ENCODE measurements at regions not wholly inside any gene's neighbourhood (a gene's known extent, or its start where the extent isn't known, plus 50 kb on each side); places are given as distances from the start of the nearest gene placed in this dataset.
"Not testable (repeated sequence)": the region's sequence is repeated elsewhere in the genome, so short reads cannot be mapped to it uniquely, and the experiment has no call there.

DNA sequence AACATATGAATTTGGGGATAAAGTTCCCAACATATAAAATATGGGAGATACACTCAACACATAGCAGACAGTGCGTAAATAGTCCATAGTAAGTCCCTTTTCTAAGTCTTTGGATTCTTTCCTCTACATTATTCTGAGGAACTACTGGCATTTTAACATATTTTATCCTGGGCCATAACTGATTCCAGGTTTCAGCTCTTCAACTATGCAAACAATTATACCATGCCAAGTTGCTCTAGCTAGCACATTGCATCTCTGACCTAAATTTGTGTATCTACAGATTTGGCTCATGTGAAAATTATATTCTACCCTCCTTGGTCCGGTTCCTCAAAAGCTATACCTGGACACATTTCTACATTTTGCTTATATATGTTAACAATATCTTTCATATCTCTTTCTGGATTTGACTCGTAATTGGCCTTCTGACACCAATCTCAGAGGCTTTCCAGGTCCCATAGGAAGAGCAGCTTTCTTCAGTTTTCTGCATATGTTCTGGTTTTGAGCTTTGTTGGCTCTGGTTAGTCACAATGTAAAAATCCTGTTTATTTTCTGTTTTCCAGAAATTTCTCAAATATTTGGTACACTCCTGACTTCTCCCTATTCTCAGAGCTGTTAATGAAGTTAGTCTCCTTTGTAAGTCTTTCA is 305.4 kb downstream of the BMP4 start:
- DNase-seq: no peak

DNA sequence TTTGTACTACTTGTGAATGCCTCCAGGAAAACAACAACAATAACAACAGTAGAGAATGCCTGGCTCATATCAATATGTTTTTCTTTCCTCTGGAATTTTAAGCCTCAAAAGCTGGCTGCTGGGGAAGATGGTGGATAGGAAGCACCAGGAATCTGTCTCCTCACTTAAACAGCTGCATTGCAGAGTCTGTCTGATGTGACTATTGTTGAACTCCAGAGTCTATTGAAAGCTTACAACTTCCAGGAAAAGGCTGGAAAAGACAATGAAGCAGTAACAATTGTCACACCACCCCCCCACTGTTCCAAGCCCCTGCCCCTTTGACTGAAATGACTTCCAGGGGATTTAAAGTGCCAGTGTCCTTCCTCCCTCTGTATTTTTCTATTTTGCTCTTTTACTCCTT is 309.7 kb downstream of the BMP4 start:
- peak; percentile 50 for DNase-seq

DNA sequence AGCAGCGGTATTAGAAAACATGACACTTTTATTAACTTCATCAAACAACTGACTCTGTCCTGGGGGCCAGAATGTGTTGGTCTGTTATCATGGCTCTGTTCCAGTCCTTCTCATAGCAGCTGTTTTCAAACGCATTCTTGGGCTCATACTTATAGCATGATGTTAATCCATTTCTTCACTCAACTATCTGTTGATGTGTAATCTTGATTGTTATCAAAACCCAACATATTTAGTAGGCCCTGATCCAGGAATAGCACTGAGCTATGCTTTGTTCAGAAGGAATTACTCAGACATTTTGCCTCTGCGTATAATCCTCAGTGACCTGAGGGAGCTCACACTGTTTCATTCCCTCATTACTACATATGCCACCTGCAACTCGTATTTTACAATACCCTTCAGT is 315.9 kb downstream of the BMP4 start:
- no peak for DNase-seq

DNA sequence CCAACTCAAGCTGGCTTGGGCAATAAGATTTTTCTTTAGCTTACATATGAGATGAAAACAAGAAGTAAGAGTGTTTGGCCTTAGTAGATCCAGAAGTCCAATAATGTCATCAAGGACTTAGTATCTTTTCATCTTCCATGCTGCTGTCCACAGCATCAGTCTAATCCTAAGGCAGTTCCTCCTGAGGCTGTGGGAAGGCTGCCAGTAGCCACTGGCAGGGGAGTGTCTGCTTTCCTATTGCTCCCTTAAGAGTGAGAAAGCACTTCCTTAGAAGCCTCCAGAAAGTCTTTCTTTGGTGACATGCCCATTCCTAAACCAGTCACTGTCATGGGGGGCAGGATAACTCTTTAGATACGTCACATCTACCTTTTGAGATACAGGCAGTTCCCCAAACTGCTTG is 317.7 kb downstream of the BMP4 start:
- DNase-seq: no peak

DNA sequence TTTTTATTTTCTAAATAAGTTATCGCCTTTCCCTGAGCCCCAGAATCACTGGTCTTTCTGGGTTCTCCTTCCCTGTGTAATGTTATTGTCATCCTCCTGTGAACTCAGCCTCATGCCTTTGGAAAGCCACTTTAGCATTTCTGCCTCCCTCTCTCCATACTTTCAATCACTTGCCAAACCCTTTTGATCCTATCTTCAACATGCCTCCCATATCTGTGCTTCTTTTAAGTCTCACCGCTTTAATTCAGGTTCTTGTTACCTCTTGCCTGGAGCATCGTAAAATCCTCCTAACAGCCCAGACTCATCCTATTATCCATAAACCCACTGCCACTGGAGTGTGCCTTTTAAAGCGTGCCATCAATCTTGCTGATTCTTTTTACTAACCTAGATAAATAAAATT is 321.8 kb downstream of the BMP4 start:
- DNase-seq: no peak

DNA sequence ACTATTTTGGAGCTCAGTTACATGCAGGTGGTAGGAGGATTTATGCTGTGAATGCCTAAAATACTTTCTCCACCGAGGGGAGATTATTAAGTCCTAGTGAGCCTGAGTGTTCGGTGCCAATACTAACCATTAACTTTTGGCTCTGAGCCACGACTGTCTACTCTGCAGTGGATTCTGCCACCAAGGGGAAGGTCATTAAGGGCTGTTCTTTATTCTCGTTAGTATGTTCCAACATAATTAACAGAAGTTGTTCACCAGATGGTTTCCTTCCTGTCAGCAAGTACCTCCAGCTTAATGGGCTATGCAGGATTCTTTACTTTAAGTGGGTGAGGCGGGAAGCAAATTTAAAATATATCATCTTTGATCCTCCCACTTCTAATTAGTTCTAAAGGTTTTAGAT is 326.3 kb downstream of the BMP4 start:
- DNase-seq: peak; percentile 32

DNA sequence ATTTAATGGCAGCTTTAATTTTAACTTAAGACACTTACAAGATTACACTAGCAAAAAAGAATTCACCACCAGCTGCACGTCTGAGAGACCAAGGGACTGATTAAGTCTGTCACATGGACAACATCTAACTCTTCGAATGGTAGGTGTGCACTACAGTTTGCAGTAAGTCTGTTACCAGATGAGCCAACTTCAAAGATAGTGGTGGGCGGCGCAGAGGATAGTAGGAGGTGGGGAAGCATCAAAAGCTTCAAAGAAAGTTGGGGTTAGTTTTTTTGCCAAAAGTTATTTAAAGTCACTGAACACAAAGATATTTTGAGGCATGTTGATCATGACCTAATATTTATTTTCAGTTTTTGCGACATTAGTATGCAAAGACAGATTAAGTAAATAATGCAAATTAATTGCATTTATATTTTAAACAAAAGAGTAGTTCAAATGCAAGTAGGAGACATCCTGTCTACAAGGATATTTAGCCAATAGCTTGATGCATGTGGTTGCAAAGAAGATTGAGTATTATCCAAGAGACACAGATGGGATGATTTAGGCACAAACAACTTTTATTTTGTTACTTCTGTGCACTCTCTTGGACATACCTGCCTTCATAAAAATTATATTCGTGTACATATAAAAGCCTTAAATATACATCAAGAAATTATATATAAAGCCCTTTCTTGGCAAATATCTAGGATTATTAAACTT is 327.7 kb downstream of the BMP4 start:
- DNase-seq: no peak

DNA sequence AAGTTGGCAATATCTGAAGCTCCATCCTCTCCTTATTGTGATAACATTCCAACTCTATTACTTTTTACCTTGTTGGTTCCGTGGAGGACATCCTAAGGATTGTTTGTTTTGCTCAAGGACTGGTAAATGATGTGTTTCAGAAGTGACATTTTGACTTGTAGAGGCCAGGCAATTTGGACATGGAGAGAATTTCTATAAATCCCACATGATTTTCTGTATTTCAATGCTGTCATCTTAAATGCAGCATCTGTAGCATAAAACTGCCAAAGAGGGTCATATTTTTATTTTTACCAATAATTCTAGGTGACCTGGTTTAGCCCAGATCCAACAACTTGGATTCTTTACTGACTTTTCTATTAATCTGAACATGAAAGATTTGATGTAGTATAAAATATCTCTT is 328.4 kb downstream of the BMP4 start:
- no peak for DNase-seq

DNA sequence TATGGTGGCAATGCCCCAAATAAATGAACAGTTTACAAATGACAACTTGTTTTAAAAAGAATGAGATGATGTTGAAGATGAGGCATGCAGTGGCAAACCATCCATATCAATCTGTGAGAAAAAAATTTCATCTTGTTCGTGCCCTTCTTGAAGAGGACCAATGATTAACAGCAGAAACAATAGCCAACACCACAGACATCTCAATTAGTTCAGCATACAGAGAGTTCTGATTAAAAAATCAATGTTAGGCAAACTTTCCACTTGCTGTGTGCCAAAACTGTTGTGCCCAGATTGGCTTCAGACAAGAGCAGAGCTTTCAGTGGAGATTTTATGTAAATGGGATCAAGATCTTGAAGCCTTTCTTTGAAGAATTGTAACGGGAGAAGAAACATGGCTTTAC is 329.9 kb downstream of the BMP4 start:
- no peak for DNase-seq

DNA sequence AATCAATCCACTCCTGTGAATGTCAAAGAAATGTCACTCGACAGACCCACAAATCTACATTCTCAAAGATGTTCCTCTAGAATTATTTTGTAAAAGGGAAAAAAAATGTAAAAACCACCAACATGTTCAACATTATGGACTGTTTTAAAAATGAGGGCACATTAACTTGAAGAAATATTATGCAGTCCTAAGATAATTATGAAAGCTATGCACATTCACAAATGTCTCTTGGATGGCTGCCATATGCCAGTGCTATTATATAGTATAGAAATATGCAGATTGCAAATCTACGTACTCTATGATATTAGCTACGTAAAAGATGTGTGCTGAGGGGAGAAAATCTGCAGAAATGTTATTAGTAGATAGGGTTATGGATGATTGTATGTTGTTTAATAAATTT is 334.2 kb downstream of the BMP4 start:
- DNase-seq: no peak

DNA sequence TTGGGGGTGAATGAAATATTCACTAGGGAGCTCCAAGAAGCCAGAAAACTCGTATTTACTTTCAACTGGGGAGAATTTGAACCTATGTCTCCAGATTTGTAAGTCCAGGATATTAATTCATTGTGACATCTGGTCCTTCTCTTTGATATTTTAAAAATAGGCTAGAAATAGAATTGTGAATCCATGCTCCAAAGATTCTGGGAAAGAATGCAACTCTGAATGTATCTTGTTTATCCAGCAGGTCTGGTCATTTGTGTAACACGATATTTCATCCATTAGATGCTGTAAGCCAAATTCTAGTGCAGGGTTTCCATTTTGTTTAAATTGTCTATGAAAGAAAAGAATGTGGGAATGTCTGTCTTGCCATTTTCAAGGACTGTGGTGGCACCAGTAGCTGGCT is 334.7 kb downstream of the BMP4 start:
- no peak for DNase-seq

DNA sequence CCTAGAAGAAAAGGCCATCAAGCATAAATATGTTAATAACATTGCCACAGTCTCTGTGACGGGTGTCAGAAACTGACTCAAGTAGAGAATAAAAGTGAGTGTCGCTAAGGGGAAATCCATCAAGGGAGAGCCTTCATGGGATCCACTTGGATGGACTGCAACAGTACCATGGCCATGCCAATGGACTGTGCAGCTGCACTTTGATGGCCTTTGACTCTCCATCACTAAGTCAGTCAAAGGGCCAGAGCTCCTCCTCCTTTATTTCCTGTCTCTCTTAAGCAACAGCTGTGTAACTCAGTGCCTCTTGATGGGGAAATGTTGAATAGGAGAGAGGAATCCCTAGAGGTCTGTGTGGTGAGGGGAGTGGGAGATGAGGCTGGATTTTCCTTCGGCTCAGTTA is 335.2 kb downstream of the BMP4 start:
- no peak for DNase-seq

DNA sequence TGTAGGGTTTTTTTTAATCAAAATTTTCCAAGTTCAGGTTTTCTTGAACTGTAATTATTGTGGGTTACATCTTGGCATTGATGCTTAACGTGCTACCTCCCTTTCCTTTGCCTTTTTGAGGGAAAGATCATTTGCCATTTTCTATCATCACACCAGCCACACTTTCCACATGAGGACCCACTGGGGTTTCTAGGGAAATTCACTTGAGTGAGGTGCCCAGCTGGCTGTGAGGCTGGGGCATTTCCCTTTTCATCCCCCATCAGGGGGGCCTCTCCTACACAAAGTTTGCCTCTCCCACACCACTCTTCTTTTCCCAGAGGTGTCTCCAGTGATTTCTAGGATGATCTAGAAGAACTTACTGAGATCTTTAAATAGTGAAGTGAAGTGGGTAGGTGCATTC is 335.7 kb downstream of the BMP4 start:
- no peak for DNase-seq

DNA sequence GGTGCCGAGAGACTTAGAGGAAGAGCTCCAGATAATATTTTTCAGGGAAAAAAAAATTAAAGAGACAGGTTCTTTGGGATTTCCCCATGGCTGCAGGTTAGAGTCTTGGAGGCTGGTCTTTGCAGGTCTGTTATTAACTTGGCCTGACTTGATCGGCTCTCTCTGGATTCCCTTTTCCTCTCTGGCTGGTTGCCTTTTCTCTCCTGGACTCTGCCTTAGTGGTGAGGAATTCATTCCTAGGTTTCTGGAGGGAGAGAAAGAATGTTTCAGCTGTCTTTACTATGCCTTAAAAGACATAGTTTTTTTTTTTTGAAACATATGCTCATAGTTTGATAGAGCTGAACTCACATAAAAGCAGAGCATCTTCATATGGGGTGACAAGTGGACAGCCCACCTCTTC is 336.3 kb downstream of the BMP4 start:
- no peak for DNase-seq

DNA sequence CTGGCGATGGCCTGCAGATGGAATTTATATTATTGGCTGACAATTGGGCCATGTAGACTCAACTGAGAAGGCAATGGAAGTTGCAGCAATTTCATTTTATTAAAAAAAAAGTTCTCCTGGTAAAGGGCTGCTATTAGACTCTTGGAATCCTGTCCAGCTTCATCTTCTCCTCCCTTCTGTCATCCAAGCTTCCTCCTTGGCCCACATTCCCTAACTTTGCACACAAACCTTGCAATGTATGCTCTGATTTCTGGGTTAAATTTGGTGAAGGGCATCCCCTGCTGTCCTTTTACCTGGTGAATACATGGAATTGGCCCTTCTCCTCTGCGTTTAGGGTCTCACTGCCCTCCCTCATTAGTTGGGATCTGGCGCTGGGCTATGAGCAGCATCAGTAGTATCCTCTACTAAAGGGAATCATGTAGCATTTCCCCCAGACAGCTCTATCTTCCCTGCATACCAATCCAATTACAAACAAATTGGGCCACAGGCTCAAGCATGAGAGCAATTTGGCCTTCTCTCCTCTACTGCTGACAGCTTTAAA is 336.9 kb downstream of the BMP4 start:
- no peak for DNase-seq

DNA sequence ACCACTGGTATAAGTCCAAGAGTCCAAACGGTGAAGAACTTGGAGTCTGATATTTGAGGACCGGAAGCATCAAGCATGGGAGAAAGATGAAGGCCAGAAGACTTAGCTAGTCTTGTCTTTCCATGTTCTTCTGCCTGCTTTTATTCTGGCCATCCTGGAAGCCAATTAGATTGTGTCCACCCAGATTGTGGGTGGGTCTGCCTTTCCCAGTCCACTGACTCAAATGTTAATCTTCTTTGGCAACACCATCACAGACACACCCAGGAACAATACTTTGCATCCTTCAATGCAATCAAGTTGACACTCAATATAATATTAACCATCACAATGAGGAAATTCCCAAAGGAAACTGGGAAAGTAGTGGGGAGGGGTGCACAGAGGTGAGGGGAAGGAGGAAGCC is 340.1 kb downstream of the BMP4 start:
- DNase-seq: not testable (repeated sequence)

DNA sequence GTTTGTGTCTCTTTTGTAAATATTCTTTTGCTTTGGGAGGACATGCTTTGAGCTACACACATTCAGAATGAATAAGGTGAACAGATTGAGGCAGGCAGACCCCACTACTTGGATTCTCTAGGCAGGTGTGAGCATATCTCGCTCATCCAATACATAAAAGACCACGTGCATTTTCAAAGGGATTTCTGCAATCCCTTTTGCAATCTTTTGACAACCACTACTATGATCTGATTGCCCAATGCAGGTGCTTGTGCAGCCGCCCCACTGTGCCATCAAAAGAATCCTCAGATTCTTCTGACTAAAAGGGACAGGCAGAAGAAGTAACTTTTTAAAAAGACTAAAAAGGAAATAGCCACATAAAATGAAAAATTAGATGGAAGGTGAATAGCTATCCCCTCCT is 341.4 kb downstream of the BMP4 start:
- no peak for DNase-seq

DNA sequence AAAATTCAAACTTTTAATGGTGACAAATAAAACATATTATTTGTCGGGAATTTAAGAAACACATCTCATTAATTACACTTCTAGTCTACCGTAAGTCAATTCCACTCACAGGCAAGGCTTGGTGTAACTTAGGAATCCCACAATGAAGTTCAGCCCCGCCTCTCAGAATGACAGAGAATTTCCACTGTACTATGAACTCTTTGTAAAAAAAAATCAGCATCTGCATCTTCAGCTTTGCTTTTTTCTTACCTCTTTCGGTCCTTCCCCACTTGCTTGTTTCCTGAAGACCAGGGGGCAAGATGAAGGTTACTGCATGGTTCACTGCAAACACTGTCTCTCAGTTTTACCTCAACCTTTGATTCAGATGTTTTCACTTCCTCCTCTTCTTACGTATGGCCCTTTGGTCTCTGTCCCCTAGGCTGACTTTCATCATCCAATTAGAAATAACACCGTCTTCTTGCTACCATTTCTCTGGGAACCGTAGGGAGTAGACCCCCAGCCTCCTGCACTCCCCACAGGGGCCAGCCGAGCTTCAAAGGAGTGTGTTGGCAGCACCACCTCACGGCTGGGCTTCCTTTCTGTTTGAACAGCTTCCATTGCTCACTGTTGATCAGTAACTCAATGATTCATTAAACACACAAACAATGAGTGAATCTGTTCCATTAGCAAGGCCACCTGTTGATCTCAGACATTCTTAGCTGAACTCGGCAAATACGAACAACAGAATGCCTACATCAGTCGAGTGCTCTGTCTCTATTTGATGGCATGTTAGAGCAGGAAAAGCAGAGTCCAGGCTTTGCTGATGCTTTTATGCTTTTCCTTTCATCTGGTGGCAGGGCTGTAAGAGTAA is 343.0 kb downstream of the BMP4 start:
- DNase-seq: peak; percentile 37

DNA sequence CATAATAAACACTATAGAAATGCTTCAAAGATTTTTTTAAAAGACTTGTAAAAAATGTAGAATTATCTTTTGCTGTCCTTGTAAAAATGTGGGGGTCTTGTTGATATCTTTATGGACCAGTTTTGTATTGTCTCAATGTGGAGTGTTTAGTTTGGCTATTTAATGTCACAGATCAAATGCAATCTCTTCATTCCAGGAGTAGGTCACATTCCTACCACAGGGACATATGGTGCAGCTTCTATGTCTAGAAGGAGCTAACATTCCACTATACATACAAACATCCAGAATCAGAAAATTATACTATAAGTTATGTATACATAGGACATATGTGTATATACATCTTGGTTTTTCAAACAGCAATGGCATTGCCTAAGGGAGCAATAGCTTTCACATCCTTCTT is 345.7 kb downstream of the BMP4 start:
- no peak for DNase-seq

DNA sequence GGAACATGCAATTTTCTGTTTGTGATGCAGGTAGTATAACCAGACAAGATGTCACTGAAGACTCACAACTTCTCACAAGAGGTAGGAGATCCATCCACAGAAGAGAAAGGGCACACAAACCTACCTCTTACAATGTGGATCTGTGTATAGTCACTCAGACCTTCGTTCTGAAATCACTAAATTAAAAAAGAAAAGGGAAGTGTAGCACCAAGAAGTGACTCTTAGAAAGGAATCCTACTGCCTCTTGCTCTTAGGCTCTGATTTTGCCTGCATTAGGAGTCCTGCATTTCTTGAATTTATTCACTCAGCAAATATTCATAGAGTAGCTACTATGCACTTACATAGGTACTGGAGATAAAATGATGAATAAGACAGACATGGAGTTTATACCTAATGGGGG is 347.6 kb downstream of the BMP4 start:
- no peak for DNase-seq

DNA sequence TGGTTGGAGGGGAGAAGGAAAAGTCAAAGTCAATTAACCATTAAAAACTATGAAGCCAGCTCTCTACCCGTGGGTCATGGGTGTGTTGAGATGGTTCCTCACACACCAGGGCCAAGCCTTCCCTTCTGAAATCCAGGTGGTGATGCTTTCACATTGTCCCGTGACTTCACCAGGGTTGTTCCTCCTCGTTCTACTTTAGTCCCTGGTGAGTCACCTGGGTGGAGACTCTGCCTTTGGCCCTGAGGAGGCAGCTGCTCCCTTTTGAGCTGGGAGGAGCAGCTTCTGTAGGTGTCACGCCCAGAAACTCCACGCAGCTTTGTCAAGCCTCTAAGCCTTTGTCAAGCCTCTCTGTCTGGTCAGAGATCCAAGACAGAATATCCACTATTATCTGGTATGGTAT is 348.3 kb downstream of the BMP4 start:
- no peak for DNase-seq

DNA sequence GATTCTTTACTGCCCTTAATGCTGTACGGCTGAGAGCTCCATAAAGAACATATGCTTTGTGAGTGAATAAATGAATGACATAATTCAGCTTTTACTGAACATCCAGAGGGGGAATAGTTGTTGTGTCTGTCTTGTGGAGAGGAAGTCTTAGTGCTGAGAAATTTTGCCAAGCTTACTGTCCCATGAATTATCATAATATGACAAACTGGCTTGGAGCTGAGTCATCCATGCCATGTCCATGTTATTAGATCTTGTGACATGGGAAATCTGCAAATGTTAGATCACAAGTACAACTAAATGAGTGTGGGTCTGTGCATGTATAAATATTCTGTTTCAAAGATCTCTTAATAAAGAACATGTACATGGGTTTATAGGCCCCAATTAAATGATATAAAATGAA is 350.4 kb downstream of the BMP4 start:
- DNase-seq: no peak

DNA sequence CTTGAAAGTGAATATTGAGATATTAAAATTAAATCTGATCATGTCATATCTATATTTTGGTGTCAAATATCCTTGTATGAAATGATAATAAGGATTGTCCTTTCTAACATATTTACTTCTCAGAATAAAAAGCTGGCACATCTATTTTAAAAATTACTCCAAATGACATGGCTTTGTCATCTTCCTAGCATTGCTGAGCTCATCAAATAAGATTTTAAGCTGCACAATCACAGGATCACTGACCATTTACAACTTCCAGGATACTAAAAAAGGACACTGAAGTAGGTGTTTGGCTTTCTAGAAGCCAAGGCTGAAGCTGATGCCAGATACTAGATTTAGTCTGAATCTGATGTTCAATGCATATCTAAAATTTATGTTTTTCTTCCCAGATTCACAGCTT is 351.1 kb downstream of the BMP4 start:
- DNase-seq: no peak

DNA sequence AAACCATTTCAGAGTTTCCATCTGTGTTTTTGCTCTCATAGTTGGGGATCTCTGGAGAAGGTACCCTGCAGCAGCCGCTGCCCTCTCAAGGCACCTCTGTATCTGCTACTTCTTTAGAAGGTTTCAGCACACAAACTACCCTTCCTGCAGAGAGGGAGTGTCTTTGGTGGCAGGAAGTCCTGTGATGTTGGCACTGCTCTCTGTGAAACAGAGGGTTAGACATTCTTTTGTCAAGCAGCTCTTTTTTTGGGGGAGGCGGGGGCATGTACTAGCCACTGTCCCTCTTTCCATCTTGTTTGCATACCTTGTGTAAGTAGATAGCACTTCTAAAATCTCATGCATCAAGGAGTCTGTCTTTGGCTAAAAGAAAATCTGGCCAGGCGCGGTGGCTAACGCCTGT is 352.6 kb downstream of the BMP4 start:
- no peak for DNase-seq

All from retina (tissue), 1 donor.